ENCODE measurements at regions not wholly inside any gene's neighbourhood (a gene's known extent, or its start where the extent isn't known, plus 50 kb on each side); places are given as distances from the start of the nearest gene placed in this dataset.
"Not testable (repeated sequence)": the region's sequence is repeated elsewhere in the genome, so short reads cannot be mapped to it uniquely, and the experiment has no call there.

GRCh38 chr11:88061111-88061510 is 114.1 kb downstream of the RAB38 start:
- no peak for DNase-seq
- ChIA-PET POLR2A (no interaction called here), CTCF (no interaction called here)
- Histone ChIP-seq H3K4me3 (ENCODE audit: control insufficient read depth in 1 of 7, extremely low read depth in 1 of 7, insufficient read depth in 4 of 7, low read depth in 2 of 7, low read length in 6 of 7) (no peak overlapping the region), H3K27ac (ENCODE audit: insufficient read depth in 1 of 2, low read depth in 1 of 2, low read length in 2 of 2, poor library complexity in 1 of 2, severe bottlenecking in 2 of 2) (no peak overlapping the region), H3K9me3 (ENCODE audit: control extremely low read depth in 1 of 5, control insufficient read depth in 4 of 5, insufficient read depth in 2 of 5, low read depth in 1 of 5, low read length in 4 of 5) (no peaks in the 10 kb centered on the region), H3K36me3 (ENCODE audit: control insufficient read depth in 4 of 4, insufficient read depth in 4 of 4, low read length in 3 of 4) (no peaks in the 10 kb centered on the region), H3K27me3 (replicated peaks in 2 of 5; ENCODE audit: control insufficient read depth in 4 of 5, insufficient read depth in 5 of 5, low read length in 4 of 5) (no peaks in the 10 kb centered on the region), H3K4me1 (ENCODE audit: control extremely low read depth in 1 of 4, control insufficient read depth in 4 of 4, insufficient read depth in 4 of 4, low read length in 3 of 4) (no peaks in the 10 kb centered on the region)
- WGBS (ENCODE audit: insufficient coverage) = no CpG with 5 or more reads among the region's 3 CpGs

GRCh38 chr11:88059326-88059725 is 115.9 kb downstream of the RAB38 start:
- POLR2A ChIA-PET = no interaction called here
- Histone ChIP-seq H3K36me3 (ENCODE audit: control insufficient read depth in 4 of 4, insufficient read depth in 4 of 4, low read length in 3 of 4) (no peaks in the 10 kb centered on the region), H3K27ac (ENCODE audit: insufficient read depth in 1 of 2, low read depth in 1 of 2, low read length in 2 of 2, poor library complexity in 1 of 2, severe bottlenecking in 2 of 2) (no peak overlapping the region), H3K4me3 (ENCODE audit: control insufficient read depth in 1 of 7, extremely low read depth in 1 of 7, insufficient read depth in 4 of 7, low read depth in 2 of 7, low read length in 6 of 7) (no peak overlapping the region), H3K9me3 (ENCODE audit: control extremely low read depth in 1 of 5, control insufficient read depth in 4 of 5, insufficient read depth in 2 of 5, low read depth in 1 of 5, low read length in 4 of 5) (no peaks in the 10 kb centered on the region), H3K27me3 (replicated peaks in 2 of 5; ENCODE audit: control insufficient read depth in 4 of 5, insufficient read depth in 5 of 5, low read length in 4 of 5) (no peaks in the 10 kb centered on the region), H3K4me1 (ENCODE audit: control extremely low read depth in 1 of 4, control insufficient read depth in 4 of 4, insufficient read depth in 4 of 4, low read length in 3 of 4) (no peaks in the 10 kb centered on the region)
- DNase-seq = no peak
- CTCF ChIA-PET = no interaction called here

DNA sequence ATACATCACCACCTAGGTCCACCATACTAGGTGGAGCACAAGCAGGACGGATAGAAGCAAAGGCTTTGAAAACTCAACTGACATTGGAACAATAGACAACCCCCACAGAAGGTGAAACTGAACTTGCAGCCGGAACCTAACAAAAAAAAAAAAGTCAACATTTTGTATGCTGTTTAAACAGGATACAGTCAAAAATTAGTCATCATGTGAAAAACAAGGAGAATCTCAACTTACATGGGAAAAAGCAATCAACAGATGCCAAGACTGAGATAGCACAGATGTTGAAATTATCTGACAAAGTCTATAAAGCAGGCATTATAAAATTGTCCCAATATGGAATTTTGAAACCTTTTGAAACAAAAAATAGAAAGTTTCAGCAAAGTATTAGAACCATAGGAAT is 123.8 kb downstream of the RAB38 start:
- peaks cover 0 to 7% (median 0%) of the 10 kb centered on the region in 4 experiments for H3K4me1 ChIP-seq (ENCODE audit: control extremely low read depth in 1 of 4, control insufficient read depth in 4 of 4, insufficient read depth in 4 of 4, low read length in 3 of 4)
- no peaks in the 10 kb centered on the region for H3K27me3 ChIP-seq (replicated peaks in 2 of 5; ENCODE audit: control insufficient read depth in 4 of 5, insufficient read depth in 5 of 5, low read length in 4 of 5)
- no peak overlapping the region for H3K4me3 ChIP-seq (ENCODE audit: control insufficient read depth in 1 of 7, extremely low read depth in 1 of 7, insufficient read depth in 4 of 7, low read depth in 2 of 7, low read length in 6 of 7)
- WGBS (ENCODE audit: insufficient coverage) = 100% methylated on average over 2 of the region's 2 CpGs
- ChIA-PET POLR2A (no interaction called here), CTCF (no interaction called here)
- no peaks in the 10 kb centered on the region for H3K9me3 ChIP-seq (ENCODE audit: control extremely low read depth in 1 of 5, control insufficient read depth in 4 of 5, insufficient read depth in 2 of 5, low read depth in 1 of 5, low read length in 4 of 5)
- no peak for DNase-seq
- H3K36me3 ChIP-seq (ENCODE audit: control insufficient read depth in 4 of 4, insufficient read depth in 4 of 4, low read length in 3 of 4) = no peaks in the 10 kb centered on the region
- H3K27ac ChIP-seq (ENCODE audit: insufficient read depth in 1 of 2, low read depth in 1 of 2, low read length in 2 of 2, poor library complexity in 1 of 2, severe bottlenecking in 2 of 2) = no peak overlapping the region

DNA sequence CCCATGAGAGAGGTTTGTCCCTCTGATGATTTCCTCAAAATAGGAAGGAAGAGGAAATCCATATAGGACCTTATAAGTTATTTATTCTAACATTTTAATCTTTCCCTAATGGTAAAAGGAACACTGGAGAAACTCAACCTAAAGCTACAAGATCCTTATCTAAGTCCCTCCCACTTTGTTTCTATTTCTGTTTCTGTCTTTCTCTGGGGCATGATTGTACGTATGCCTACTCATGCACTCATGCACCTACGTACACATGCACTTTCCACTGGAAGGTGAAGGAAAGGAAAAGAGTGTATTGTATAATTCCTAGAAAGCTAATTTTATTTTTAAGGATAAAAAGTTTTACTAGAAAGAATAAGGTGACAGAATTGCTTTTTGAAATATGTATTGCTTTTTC is 125.0 kb downstream of the RAB38 start:
- Histone ChIP-seq H3K4me1 (ENCODE audit: control extremely low read depth in 1 of 4, control insufficient read depth in 4 of 4, insufficient read depth in 4 of 4, low read length in 3 of 4) (peaks cover 0 to 7% (median 0%) of the 10 kb centered on the region in 4 experiments), H3K4me3 (ENCODE audit: control insufficient read depth in 1 of 7, extremely low read depth in 1 of 7, insufficient read depth in 4 of 7, low read depth in 2 of 7, low read length in 6 of 7) (no peak overlapping the region), H3K9me3 (ENCODE audit: control extremely low read depth in 1 of 5, control insufficient read depth in 4 of 5, insufficient read depth in 2 of 5, low read depth in 1 of 5, low read length in 4 of 5) (no peaks in the 10 kb centered on the region), H3K27ac (ENCODE audit: insufficient read depth in 1 of 2, low read depth in 1 of 2, low read length in 2 of 2, poor library complexity in 1 of 2, severe bottlenecking in 2 of 2) (no peak overlapping the region), H3K27me3 (replicated peaks in 2 of 5; ENCODE audit: control insufficient read depth in 4 of 5, insufficient read depth in 5 of 5, low read length in 4 of 5) (no peaks in the 10 kb centered on the region), H3K36me3 (ENCODE audit: control insufficient read depth in 4 of 4, insufficient read depth in 4 of 4, low read length in 3 of 4) (no peaks in the 10 kb centered on the region)
- no CpG with 5 or more reads among the region's 2 CpGs for WGBS (ENCODE audit: insufficient coverage)
- peak in 2 of 3 donors; percentile 25 to 46 for DNase-seq
- CTCF ChIA-PET = no interaction called here
- POLR2A ChIA-PET = no interaction called here

DNA sequence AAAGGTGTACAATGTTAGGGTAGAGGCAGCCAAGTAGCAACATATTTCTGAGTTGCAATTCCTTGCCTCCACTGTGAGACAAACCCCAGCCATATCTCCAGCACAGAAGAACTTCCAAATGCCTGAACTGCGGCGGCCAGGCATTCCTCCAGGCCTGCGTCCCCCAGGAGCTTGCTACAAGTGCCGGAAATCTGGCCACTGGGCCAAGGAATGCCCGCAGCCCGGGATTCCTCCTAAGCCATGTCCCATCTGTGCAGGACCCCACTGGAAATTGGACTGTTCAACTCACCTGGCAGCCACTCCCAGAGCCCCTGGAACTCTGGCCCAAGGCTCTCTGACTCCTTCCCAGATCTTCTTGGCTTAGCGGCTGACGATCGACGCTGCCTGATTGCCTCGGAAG is 130.0 kb downstream of the RAB38 start:
- H3K36me3 ChIP-seq (ENCODE audit: control insufficient read depth in 4 of 4, insufficient read depth in 4 of 4, low read length in 3 of 4); H3K27me3 ChIP-seq (replicated peaks in 2 of 5; ENCODE audit: control insufficient read depth in 4 of 5, insufficient read depth in 5 of 5, low read length in 4 of 5); H3K4me3 ChIP-seq (ENCODE audit: control insufficient read depth in 1 of 7, extremely low read depth in 1 of 7, insufficient read depth in 4 of 7, low read depth in 2 of 7, low read length in 6 of 7); H3K4me1 ChIP-seq (ENCODE audit: control extremely low read depth in 1 of 4, control insufficient read depth in 4 of 4, insufficient read depth in 4 of 4, low read length in 3 of 4); H3K27ac ChIP-seq (ENCODE audit: insufficient read depth in 1 of 2, low read depth in 1 of 2, low read length in 2 of 2, poor library complexity in 1 of 2, severe bottlenecking in 2 of 2); CTCF ChIA-PET; DNase-seq; H3K9me3 ChIP-seq (ENCODE audit: control extremely low read depth in 1 of 5, control insufficient read depth in 4 of 5, insufficient read depth in 2 of 5, low read depth in 1 of 5, low read length in 4 of 5); POLR2A ChIA-PET: not testable (repeated sequence)
- 95% methylated on average over 7 of the region's 11 CpGs for WGBS (ENCODE audit: insufficient coverage)

GRCh38 chr11:88044658-88045057 is 130.6 kb downstream of the RAB38 start:
- WGBS (ENCODE audit: insufficient coverage) = 100% methylated on average over 3 of the region's 5 CpGs
- H3K4me1 ChIP-seq (ENCODE audit: control extremely low read depth in 1 of 4, control insufficient read depth in 4 of 4, insufficient read depth in 4 of 4, low read length in 3 of 4); CTCF ChIA-PET; H3K27me3 ChIP-seq (replicated peaks in 2 of 5; ENCODE audit: control insufficient read depth in 4 of 5, insufficient read depth in 5 of 5, low read length in 4 of 5); H3K27ac ChIP-seq (ENCODE audit: insufficient read depth in 1 of 2, low read depth in 1 of 2, low read length in 2 of 2, poor library complexity in 1 of 2, severe bottlenecking in 2 of 2); POLR2A ChIA-PET; H3K36me3 ChIP-seq (ENCODE audit: control insufficient read depth in 4 of 4, insufficient read depth in 4 of 4, low read length in 3 of 4); DNase-seq; H3K4me3 ChIP-seq (ENCODE audit: control insufficient read depth in 1 of 7, extremely low read depth in 1 of 7, insufficient read depth in 4 of 7, low read depth in 2 of 7, low read length in 6 of 7); H3K9me3 ChIP-seq (ENCODE audit: control extremely low read depth in 1 of 5, control insufficient read depth in 4 of 5, insufficient read depth in 2 of 5, low read depth in 1 of 5, low read length in 4 of 5): not testable (repeated sequence)

GRCh38 chr11:88043149-88043548 is 132.1 kb downstream of the RAB38 start:
- Histone ChIP-seq H3K9me3 (ENCODE audit: control extremely low read depth in 1 of 5, control insufficient read depth in 4 of 5, insufficient read depth in 2 of 5, low read depth in 1 of 5, low read length in 4 of 5) (no peaks in the 10 kb centered on the region), H3K36me3 (ENCODE audit: control insufficient read depth in 4 of 4, insufficient read depth in 4 of 4, low read length in 3 of 4) (no peaks in the 10 kb centered on the region), H3K27me3 (replicated peaks in 2 of 5; ENCODE audit: control insufficient read depth in 4 of 5, insufficient read depth in 5 of 5, low read length in 4 of 5) (no peaks in the 10 kb centered on the region), H3K27ac (ENCODE audit: insufficient read depth in 1 of 2, low read depth in 1 of 2, low read length in 2 of 2, poor library complexity in 1 of 2, severe bottlenecking in 2 of 2) (no peak overlapping the region), H3K4me3 (ENCODE audit: control insufficient read depth in 1 of 7, extremely low read depth in 1 of 7, insufficient read depth in 4 of 7, low read depth in 2 of 7, low read length in 6 of 7) (no peak overlapping the region), H3K4me1 (ENCODE audit: control extremely low read depth in 1 of 4, control insufficient read depth in 4 of 4, insufficient read depth in 4 of 4, low read length in 3 of 4) (peaks cover 0 to 3% (median 0%) of the 10 kb centered on the region in 4 experiments)
- WGBS (ENCODE audit: insufficient coverage) = 29% methylated on average over 2 of the region's 3 CpGs
- POLR2A ChIA-PET = no interaction called here
- CTCF ChIA-PET = no interaction called here
- no peak for DNase-seq

GRCh38 chr11:88042647-88043046 is 132.6 kb downstream of the RAB38 start:
- no peaks in the 10 kb centered on the region for H3K9me3 ChIP-seq (ENCODE audit: control extremely low read depth in 1 of 5, control insufficient read depth in 4 of 5, insufficient read depth in 2 of 5, low read depth in 1 of 5, low read length in 4 of 5)
- H3K27me3 ChIP-seq (replicated peaks in 2 of 5; ENCODE audit: control insufficient read depth in 4 of 5, insufficient read depth in 5 of 5, low read length in 4 of 5) = no peaks in the 10 kb centered on the region
- H3K36me3 ChIP-seq (ENCODE audit: control insufficient read depth in 4 of 4, insufficient read depth in 4 of 4, low read length in 3 of 4) = no peaks in the 10 kb centered on the region
- 89% methylated on average over 1 of the region's 1 CpG for WGBS (ENCODE audit: insufficient coverage)
- H3K4me3 ChIP-seq (ENCODE audit: control insufficient read depth in 1 of 7, extremely low read depth in 1 of 7, insufficient read depth in 4 of 7, low read depth in 2 of 7, low read length in 6 of 7) = no peak overlapping the region
- DNase-seq = no peak
- H3K4me1 ChIP-seq (ENCODE audit: control extremely low read depth in 1 of 4, control insufficient read depth in 4 of 4, insufficient read depth in 4 of 4, low read length in 3 of 4) = peaks cover 0 to 3% (median 0%) of the 10 kb centered on the region in 4 experiments
- H3K27ac ChIP-seq (ENCODE audit: insufficient read depth in 1 of 2, low read depth in 1 of 2, low read length in 2 of 2, poor library complexity in 1 of 2, severe bottlenecking in 2 of 2) = no peak overlapping the region
- CTCF ChIA-PET = no interaction called here
- POLR2A ChIA-PET = no interaction called here

Measured in common myeloid progenitor, CD34-positive (primary cell).